ENCODE measurements at regions not wholly inside any gene's neighbourhood (a gene's known extent, or its start where the extent isn't known, plus 50 kb on each side); places are given as distances from the start of the nearest gene placed in this dataset.

- Histone ChIP-seq H3K4me2 (ENCODE audit: insufficient read depth, low read length) (no peak overlapping the region), H3K9me3 (replicated peaks; ENCODE audit: control insufficient read depth, insufficient read depth, low read length) (peaks cover 2% of the 10 kb centered on the region), H4K20me1 (replicated peaks; ENCODE audit: control insufficient read depth, extremely low read depth, insufficient read depth, low read length) (no peaks in the 10 kb centered on the region), H3K9ac (replicated peaks; ENCODE audit: extremely low read depth, insufficient read depth, low read length) (no peak overlapping the region), H3K4me3 (replicated peaks in 1 of 3; ENCODE audit: insufficient read depth in 1 of 3, low read depth in 1 of 3, low read length in 3 of 3) (no peak overlapping the region), H2AFZ (ENCODE audit: low read depth, low read length) (no peak overlapping the region), H3K9me1 (replicated peaks; ENCODE audit: control insufficient read depth, extremely low read depth, insufficient read depth, low read length) (no peaks in the 10 kb centered on the region), H3K36me3 (ENCODE audit: control insufficient read depth in 2 of 2, extremely low read depth in 1 of 2, insufficient read depth in 2 of 2, low read length in 2 of 2) (no peaks in the 10 kb centered on the region), H3K79me2 (ENCODE audit: control insufficient read depth, insufficient read depth, low read length) (no peaks in the 10 kb centered on the region), H3K27ac (ENCODE audit: insufficient read depth, low read depth, low read length) (no peak overlapping the region), H3K27me3 (ENCODE audit: control insufficient read depth in 2 of 2, insufficient read depth in 2 of 2, low read length in 2 of 2) (no peaks in the 10 kb centered on the region), H3K4me1 (ENCODE audit: control insufficient read depth, extremely low read depth, insufficient read depth, low read length) (no peaks in the 10 kb centered on the region)
- no TSS peak for BruUV-seq (replicated peaks)
- DNase-seq (ENCODE audit: low read depth, low spot score) = no peak
- TF ChIP-seq POLR2AphosphoS5 (IDR thresholded peaks at IDR 0.05; ENCODE audit: insufficient read depth, low read depth, low read length) (no peak), POLR2A (IDR thresholded peaks at IDR 0.05; ENCODE audit: low read depth, low read length) (no peak), GATA2 (IDR thresholded peaks at IDR 0.05; ENCODE audit: insufficient read depth, insufficient read length, low read depth, low read length) (no peak), EZH2 (IDR thresholded peaks at IDR 0.05; ENCODE audit: borderline replicate concordance, low read depth, low read length, severe bottlenecking) (no peak), CTCF (IDR thresholded peaks at IDR 0.05; ENCODE audit: extremely low read depth in 1 of 2, insufficient read depth in 1 of 2, low read depth in 1 of 2, low read length in 2 of 2) (no peak), MAX (IDR thresholded peaks at IDR 0.05; ENCODE audit: insufficient read depth, insufficient read length) (no peak), FOS (IDR thresholded peaks at IDR 0.05; ENCODE audit: borderline replicate concordance, insufficient read depth, low read length) (no peak), MYC (IDR thresholded peaks at IDR 0.05; ENCODE audit: low read depth, low read length) (no peak), JUN (IDR thresholded peaks at IDR 0.05; ENCODE audit: borderline replicate concordance, insufficient read depth, insufficient read length, low read depth) (no peak)
- ChIA-PET POLR2A (no interaction called here), CTCF (no interaction called here)
- dilution Hi-C loops (cut with MboI; ENCODE audit: extremely low pct_ligation_motif_present, low sequenced_read_pairs) = no loop called here
- intact Hi-C loops (cut with micrococcal nuclease) = no loop called here
- FAIRE-seq = no peak
These were observed 169.3 kb upstream of the MALRD1 start for GRCh38 chr10:18879284-18879683.
